Suppressor macrophage treated with lipopolysaccharide for 4 hours (primary cell): ENCODE measurements at regions not wholly inside any gene's neighbourhood (a gene's known extent, or its start where the extent isn't known, plus 50 kb on each side); places are given as distances from the start of the nearest gene placed in this dataset.
"Not testable (repeated sequence)": the region's sequence is repeated elsewhere in the genome, so short reads cannot be mapped to it uniquely, and the experiment has no call there.

Experiments
- DNase-seq: peaks from one replicate; pipeline ENCODE4 v3.0.0-alpha.2; 2020

GRCh38 chr2:149901231-149901859, 313.8 kb upstream of the MMADHC start:
- DNase-seq: no peak

DNA sequence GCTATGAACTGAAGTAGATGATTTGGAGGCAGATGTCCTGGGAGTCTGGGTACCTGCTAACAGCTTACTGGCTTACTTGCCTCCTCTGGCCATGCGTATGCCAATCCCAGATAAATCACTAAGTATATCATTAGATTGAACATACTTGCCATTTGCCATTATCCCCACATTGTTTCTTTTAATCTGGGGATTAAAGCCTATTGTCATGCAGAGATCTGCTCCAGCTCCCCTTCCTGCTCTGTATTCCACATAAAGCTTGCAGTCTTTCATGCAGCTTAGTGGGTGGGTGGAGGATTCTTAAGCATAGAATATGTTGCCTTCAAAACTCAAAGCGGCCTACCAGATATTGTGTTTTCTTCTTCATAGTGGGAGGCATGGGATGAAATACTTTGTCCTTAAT, 311.8 kb upstream of the MMADHC start:
- DNase-seq: no peak

DNA sequence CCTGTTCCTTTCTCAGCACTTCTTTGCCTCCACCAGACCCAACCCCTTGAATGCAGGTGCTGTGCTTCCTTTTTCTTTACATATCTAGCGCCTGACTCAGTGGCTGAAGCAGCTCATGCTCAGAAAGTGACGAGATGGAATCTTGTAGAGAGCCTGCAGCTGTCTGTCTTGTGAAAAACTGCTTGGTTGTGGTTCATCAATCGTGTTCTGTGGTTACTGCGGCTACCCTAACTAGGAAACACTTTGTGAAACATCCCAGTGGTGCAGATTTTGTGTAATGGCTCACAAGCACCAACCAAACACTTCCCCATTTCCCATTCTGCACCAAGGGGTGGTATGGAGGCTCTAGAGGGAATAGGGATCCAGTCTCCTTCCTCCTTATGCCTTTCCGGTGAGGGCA, 307.2 kb upstream of the MMADHC start:
- peak; percentile 3 for DNase-seq

DNA sequence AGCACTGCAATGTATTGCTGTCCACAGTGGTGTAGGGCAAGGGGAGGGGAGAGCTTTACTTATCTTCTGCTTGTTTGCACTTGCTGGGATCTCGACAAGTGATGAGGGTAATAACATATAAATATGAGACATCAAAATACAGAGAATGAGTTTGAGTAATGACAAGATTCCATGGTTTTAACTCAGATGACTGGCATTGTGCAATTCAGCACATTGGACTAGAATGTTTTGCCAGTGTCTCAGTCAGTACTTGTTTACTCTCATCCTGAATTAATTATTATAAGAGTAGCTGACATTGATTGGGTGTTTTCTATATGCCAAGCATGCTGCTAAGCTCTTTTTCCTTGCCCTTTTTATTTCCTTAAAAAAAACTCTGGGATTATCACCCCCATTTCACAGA, 306.7 kb upstream of the MMADHC start:
- no peak for DNase-seq

- DNase-seq: no peak
Observed at GRCh38 chr2:149892563-149892962, 305.0 kb upstream of the MMADHC start.

GRCh38 chr2:149885946-149886345, 298.4 kb upstream of the MMADHC start:
- DNase-seq: no peak

GRCh38 chr2:149885468-149885867, 297.9 kb upstream of the MMADHC start:
- no peak for DNase-seq

DNA sequence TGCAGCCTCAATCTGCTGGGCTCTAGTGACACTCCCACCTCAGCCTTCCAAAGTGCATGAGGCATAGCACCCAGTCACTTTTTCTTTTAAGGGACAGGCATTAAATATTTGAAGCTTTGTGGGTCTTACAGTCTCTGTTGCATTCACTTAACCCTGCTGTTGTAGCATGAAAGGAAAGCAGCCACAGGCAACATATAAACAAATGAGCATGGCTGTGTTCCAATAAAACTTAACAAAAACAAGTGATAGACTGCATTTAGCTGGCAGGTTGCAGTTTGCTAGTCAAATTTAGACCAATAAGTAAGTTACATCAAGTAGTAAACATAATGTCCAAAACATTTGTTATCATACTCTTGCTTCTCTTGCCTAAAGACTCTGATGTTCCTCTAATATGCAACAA, 297.3 kb upstream of the MMADHC start:
- no peak for DNase-seq

GRCh38 chr2:149877913-149878312, 290.3 kb upstream of the MMADHC start:
- no peak for DNase-seq

GRCh38 chr2:149877074-149877473, 289.5 kb upstream of the MMADHC start:
- DNase-seq: no peak

- DNase-seq: no peak
Observed at GRCh38 chr2:149873936-149874335, 286.4 kb upstream of the MMADHC start.

- no peak for DNase-seq
Observed at GRCh38 chr2:149872638-149873150, 285.1 kb upstream of the MMADHC start.

DNA sequence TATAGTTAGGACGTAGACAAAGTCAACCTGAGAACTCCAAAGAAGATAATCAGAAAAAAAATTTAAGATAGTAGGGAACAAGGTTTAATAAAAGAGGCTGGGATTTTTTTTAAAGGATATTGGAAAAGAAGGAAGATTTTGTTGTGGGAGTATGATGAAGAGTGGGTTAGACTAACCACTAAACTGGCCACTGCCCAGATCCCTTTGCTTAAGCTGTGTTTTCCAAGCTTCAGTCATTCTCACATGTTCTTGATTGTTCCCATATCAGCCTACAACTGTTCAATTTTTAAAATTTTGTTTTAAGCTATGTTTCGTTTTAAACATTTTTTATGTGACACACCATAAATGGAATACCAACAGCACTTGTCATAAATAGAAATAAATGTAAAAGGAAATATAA, 284.5 kb upstream of the MMADHC start:
- DNase-seq: no peak

- DNase-seq: no peak
Observed at GRCh38 chr2:149871091-149871885, 283.7 kb upstream of the MMADHC start.

- DNase-seq: no peak
Observed at GRCh38 chr2:149863227-149863626, 275.7 kb upstream of the MMADHC start.

- peak; percentile 26 for DNase-seq
Observed at GRCh38 chr2:149861034-149861433, 273.5 kb upstream of the MMADHC start.

DNA sequence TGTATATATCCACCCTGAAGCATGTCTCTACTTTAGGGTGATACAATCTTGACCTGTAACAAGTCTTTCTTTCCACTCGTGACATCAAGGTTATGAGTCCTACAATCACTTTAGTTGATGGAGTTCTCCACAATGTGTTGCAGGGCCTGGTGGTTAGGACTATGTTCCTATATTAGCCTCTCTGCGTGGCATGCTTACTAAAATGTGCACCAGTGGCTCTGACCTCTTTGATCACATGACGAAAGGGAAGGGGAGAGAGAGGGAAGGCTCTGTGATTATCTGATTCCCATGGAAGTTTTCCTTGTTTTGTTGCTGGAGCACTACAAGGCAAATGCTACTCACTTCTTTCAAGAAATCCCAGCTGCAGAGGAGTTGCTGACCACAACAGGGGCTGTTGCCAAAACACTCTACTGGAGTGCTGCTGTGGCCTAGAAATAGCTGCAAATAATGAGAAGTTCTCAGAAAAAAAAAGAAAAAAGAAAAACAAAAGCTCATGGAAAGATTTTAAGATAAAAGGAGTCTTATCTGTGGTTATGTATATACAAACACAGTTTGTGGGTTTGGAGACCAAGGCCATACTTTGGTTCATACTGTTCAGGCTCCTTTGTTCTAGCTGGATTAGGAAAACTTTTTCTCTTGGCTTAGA, 272.8 kb upstream of the MMADHC start:
- DNase-seq: no peak

GRCh38 chr2:149858901-149859634, 271.5 kb upstream of the MMADHC start:
- DNase-seq: peak; percentile 77

GRCh38 chr2:149858216-149858615, 270.6 kb upstream of the MMADHC start:
- DNase-seq: no peak

DNA sequence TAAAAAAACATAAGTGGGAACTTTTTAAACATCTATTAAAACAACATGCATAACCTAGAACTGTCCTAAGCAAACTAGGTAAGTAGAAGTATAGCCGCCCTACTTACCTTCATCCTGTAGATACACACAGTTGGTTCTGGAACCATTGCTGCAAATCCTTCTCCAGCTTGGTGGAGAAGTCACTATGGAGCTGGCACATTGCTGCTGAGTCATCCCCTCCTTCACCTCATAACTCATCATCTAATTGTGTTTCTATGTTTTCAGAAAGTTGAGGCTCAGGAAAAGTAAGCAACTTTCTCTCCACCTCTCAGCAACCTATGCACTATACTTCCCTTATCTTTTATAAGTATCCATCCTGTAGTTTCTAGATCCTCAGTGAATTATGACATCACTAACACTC, 269.8 kb upstream of the MMADHC start:
- DNase-seq: peak; percentile 9

DNA sequence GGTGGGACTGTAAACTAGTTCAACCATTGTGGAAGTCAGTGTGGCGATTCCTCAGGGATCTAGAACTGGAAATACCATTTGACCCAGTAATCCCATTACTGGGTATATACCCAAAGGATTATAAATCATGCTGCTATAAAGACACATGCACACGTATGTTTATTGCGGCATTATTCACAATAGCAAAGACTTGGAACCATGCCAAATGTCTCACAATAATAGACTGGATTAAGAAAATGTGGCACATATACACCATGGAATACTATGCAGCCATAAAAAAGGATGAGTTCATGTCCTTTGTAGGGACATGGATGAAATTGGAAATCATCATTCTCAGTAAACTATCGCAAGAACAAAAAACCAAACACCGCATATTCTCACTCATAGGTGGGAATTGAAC, 268.3 kb upstream of the MMADHC start:
- DNase-seq: not testable (repeated sequence)

DNA sequence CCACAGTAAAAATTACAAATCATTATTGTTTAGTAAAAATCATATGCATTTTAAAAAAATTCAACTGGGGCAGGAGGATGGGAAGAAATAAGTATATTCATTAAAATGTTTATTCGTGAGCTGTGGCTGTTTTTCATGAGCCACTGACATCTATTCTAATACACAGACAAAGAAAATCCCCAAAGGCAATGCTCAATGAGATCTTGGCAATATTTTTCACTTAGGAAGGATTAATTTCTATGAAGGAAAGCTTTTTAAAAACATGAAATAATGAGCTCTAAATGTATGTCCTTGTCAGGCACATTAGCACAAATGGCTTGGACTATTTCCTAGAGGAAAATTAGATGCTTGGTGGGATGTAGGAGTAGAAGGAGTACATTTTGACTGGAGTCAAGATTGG, 262.0 kb upstream of the MMADHC start:
- no peak for DNase-seq

DNA sequence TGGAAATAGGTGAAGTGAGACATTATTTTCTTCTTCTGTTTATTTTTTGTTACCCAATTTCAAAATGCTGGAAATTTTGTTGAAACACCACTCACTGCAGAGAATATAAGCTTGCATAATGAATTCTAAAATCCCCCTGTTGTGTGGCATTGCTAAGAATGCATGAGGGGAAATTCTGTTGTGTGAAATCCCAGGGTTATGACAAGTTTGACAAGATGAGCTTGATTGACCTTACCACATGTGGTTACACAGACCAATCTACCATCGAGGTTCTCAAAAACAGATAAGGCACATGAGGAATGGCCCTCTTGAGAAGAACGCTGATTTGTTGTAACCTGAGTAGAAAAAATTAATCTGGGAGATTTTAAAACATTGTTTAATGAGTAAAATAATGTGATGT, 261.6 kb upstream of the MMADHC start:
- peak; percentile 47 for DNase-seq
